Neural progenitor cell (in vitro differentiated cells): ENCODE measurements at regions not wholly inside any gene's neighbourhood (a gene's known extent, or its start where the extent isn't known, plus 50 kb on each side); places are given as distances from the start of the nearest gene placed in this dataset.

Source experiments
- DNase-seq: peaks from one replicate; pipeline ENCODE4 v3.0.0-alpha.2; 2016; ENCODE audit warnings: low spot score
- H2AFZ ChIP-seq: fragments of 200-600 bp; sonication (generic); replicated peaks from 2 replicates; pipeline ENCODE4 v1.6.1; 2016; ENCODE audit warnings: antibody characterized with exemption
- H3F3A ChIP-seq: fragments of 200-600 bp; sonication (generic); 2 replicates; pipeline ENCODE4 v1.6.1; 2016; ENCODE audit warnings: antibody characterized with exemption, low read depth
- H3K27ac ChIP-seq: fragments of 200-600 bp; sonication (generic); 2 replicates; pipeline ENCODE4 v1.5.1; 2016; ENCODE audit warnings: mild to moderate bottlenecking
- H3K27me3 ChIP-seq: fragments of 200-600 bp; sonication (generic); 2 replicates; pipeline ENCODE4 v1.6.1; 2016; ENCODE audit warnings: mild to moderate bottlenecking, moderate library complexity
- H3K36me3 ChIP-seq: fragments of 200-600 bp; sonication (generic); 2 replicates; pipeline ENCODE4 v1.5.1; 2016
- H3K4me1 ChIP-seq: fragments of 200-600 bp; sonication (generic); 2 replicates; pipeline ENCODE4 v1.6.1; 2016; ENCODE audit warnings: mixed run types
- H3K4me2 ChIP-seq: fragments of 200-600 bp; sonication (generic); 2 replicates; pipeline ENCODE4 v1.6.1; 2016
- H3K4me3 ChIP-seq: fragments of 200-600 bp; sonication (generic); 2 replicates; pipeline ENCODE4 v1.5.1; 2016
- H3K79me2 ChIP-seq: fragments of 200-600 bp; sonication (generic); 2 replicates; pipeline ENCODE4 v1.6.1; 2016; ENCODE audit warnings: low read depth
- H3K9ac ChIP-seq: fragments of 200-600 bp; sonication (generic); 2 replicates; pipeline ENCODE4 v1.6.1; 2016
- H3K9me3 ChIP-seq: fragments of 200-600 bp; sonication (generic); 2 replicates; pipeline ENCODE4 v1.5.1; 2016; ENCODE audit warnings: low read depth
- H4K20me1 ChIP-seq: fragments of 200-600 bp; sonication (generic); 2 replicates; pipeline ENCODE4 v1.6.1; 2016; ENCODE audit warnings: low read depth
- H3K27ac Mint-ChIP-seq: 3 replicates; pipeline ENCODE4 v1.8.0; 2021; ENCODE audit warnings: mixed read lengths
- H3K27me3 Mint-ChIP-seq: 2 replicates; pipeline ENCODE4 v1.8.0; 2022; ENCODE audit warnings: low read depth, mild to moderate bottlenecking, inconsistent platforms, moderate library complexity, mixed read lengths; ENCODE audit not compliant: insufficient read depth
- H3K36me3 Mint-ChIP-seq: 3 replicates; pipeline ENCODE4 v1.8.0; 2021; ENCODE audit warnings: mixed read lengths
- H3K4me1 Mint-ChIP-seq: 3 replicates; pipeline ENCODE4 v1.8.0; 2021; ENCODE audit warnings: mixed read lengths
- H3K4me3 Mint-ChIP-seq: 3 replicates; pipeline ENCODE4 v1.8.0; 2021; ENCODE audit warnings: mild to moderate bottlenecking, moderate library complexity, mixed read lengths
- H3K9me3 Mint-ChIP-seq: 3 replicates; pipeline ENCODE4 v1.8.0; 2020; ENCODE audit warnings: mixed read lengths
- CTCF ChIP-seq: fragments of 200-600 bp; sonication (generic); IDR thresholded peaks from 2 replicates; pipeline ENCODE4 v1.5.1; 2017; ENCODE audit warnings: antibody characterized with exemption, mild to moderate bottlenecking
- EZH2 ChIP-seq: fragments of 200-600 bp; sonication (generic); IDR thresholded peaks from 2 replicates; pipeline ENCODE4 v1.6.1; 2017; ENCODE audit warnings: antibody characterized with exemption, mild to moderate bottlenecking, moderate library complexity
- EZH2phosphoT487 ChIP-seq: fragments of 200-600 bp; sonication (generic); IDR thresholded peaks from 2 replicates; pipeline ENCODE4 v1.6.1; 2017; ENCODE audit warnings: antibody characterized with exemption

GRCh38 chr12:58378028-58378427, 436.7 kb downstream of the ATP23 start:
- H3K27ac Mint-ChIP-seq = no peak overlapping the region
- Histone ChIP-seq H3K4me1 (no peaks in the 10 kb centered on the region), H3K4me3 (no peak overlapping the region), H3K4me2 (no peak overlapping the region), H3K27me3 (no peaks in the 10 kb centered on the region), H4K20me1 (no peaks in the 10 kb centered on the region), H3K36me3 (no peaks in the 10 kb centered on the region), H3K27ac (no peak overlapping the region), H3K79me2 (no peaks in the 10 kb centered on the region), H3F3A (no peaks in the 10 kb centered on the region), H2AFZ (no peak overlapping the region), H3K9me3 (no peaks in the 10 kb centered on the region), H3K9ac (no peak overlapping the region)
- H3K4me3 Mint-ChIP-seq = no peak overlapping the region
- TF ChIP-seq EZH2 = no peak
- no peak for TF ChIP-seq EZH2phosphoT487
- no peak for TF ChIP-seq CTCF
- H3K36me3 Mint-ChIP-seq = no peaks in the 10 kb centered on the region
- no peaks in the 10 kb centered on the region for H3K4me1 Mint-ChIP-seq
- H3K27me3 Mint-ChIP-seq = peaks cover 3% of the 10 kb centered on the region
- no peaks in the 10 kb centered on the region for H3K9me3 Mint-ChIP-seq
- DNase-seq = no peak

- Histone ChIP-seq H2AFZ (no peak overlapping the region), H3K4me2 (no peak overlapping the region), H3K27ac (no peak overlapping the region), H3K36me3 (no peaks in the 10 kb centered on the region), H3K9me3 (no peaks in the 10 kb centered on the region), H3K9ac (no peak overlapping the region), H4K20me1 (no peaks in the 10 kb centered on the region), H3F3A (no peaks in the 10 kb centered on the region), H3K79me2 (no peaks in the 10 kb centered on the region), H3K27me3 (no peaks in the 10 kb centered on the region), H3K4me1 (no peaks in the 10 kb centered on the region), H3K4me3 (no peak overlapping the region)
- peaks cover 3% of the 10 kb centered on the region for H3K27me3 Mint-ChIP-seq
- no peaks in the 10 kb centered on the region for H3K4me1 Mint-ChIP-seq
- DNase-seq = no peak
- H3K9me3 Mint-ChIP-seq = no peaks in the 10 kb centered on the region
- H3K4me3 Mint-ChIP-seq = no peak overlapping the region
- H3K27ac Mint-ChIP-seq = no peak overlapping the region
- no peaks in the 10 kb centered on the region for H3K36me3 Mint-ChIP-seq
- TF ChIP-seq EZH2 (no peak), EZH2phosphoT487 (no peak), CTCF (no peak)
Measured at GRCh38 chr12:58381546-58381945, 440.2 kb downstream of the ATP23 start.

- Mint-ChIP-seq H3K9me3 (no peaks in the 10 kb centered on the region), H3K27me3 (peaks cover 2% of the 10 kb centered on the region), H3K4me1 (no peaks in the 10 kb centered on the region), H3K27ac (no peak overlapping the region), H3K4me3 (no peak overlapping the region), H3K36me3 (no peaks in the 10 kb centered on the region)
- H3F3A ChIP-seq = no peaks in the 10 kb centered on the region
- TF ChIP-seq CTCF = no peak
- TF ChIP-seq EZH2phosphoT487 = no peak
- no peak for TF ChIP-seq EZH2
- no peaks in the 10 kb centered on the region for H3K9me3 ChIP-seq
- no peak overlapping the region for H3K27ac ChIP-seq
- H2AFZ ChIP-seq = no peak overlapping the region
- H3K4me1 ChIP-seq = no peaks in the 10 kb centered on the region
- H3K4me3 ChIP-seq = no peak overlapping the region
- no peak overlapping the region for H3K4me2 ChIP-seq
- H3K27me3 ChIP-seq = no peaks in the 10 kb centered on the region
- H3K79me2 ChIP-seq = no peaks in the 10 kb centered on the region
- no peak overlapping the region for H3K9ac ChIP-seq
- DNase-seq = no peak
- no peaks in the 10 kb centered on the region for H3K36me3 ChIP-seq
- no peaks in the 10 kb centered on the region for H4K20me1 ChIP-seq
Measured at GRCh38 chr12:58384196-58384595, 442.8 kb downstream of the ATP23 start.

GRCh38 chr12:58386136-58386535, 444.8 kb downstream of the ATP23 start:
- H3K36me3 Mint-ChIP-seq = no peaks in the 10 kb centered on the region
- TF ChIP-seq EZH2 (no peak), EZH2phosphoT487 (no peak), CTCF (no peak)
- no peak overlapping the region for H3K9ac ChIP-seq
- no peak overlapping the region for H3K27ac Mint-ChIP-seq
- no peaks in the 10 kb centered on the region for H3K27me3 ChIP-seq
- H4K20me1 ChIP-seq = no peaks in the 10 kb centered on the region
- no peaks in the 10 kb centered on the region for H3K79me2 ChIP-seq
- H3F3A ChIP-seq = no peaks in the 10 kb centered on the region
- H3K4me2 ChIP-seq = no peak overlapping the region
- no peaks in the 10 kb centered on the region for H3K4me1 Mint-ChIP-seq
- H2AFZ ChIP-seq = no peak overlapping the region
- H3K4me3 ChIP-seq = no peak overlapping the region
- H3K27ac ChIP-seq = no peak overlapping the region
- no peak for DNase-seq
- no peaks in the 10 kb centered on the region for H3K9me3 Mint-ChIP-seq
- H3K27me3 Mint-ChIP-seq = no peaks in the 10 kb centered on the region
- no peak overlapping the region for H3K4me3 Mint-ChIP-seq
- no peaks in the 10 kb centered on the region for H3K4me1 ChIP-seq
- H3K36me3 ChIP-seq = no peaks in the 10 kb centered on the region
- no peaks in the 10 kb centered on the region for H3K9me3 ChIP-seq
